Choroid plexus epithelial cell (primary cell): ENCODE measurements at regions not wholly inside any gene's neighbourhood (a gene's known extent, or its start where the extent isn't known, plus 50 kb on each side); places are given as distances from the start of the nearest gene placed in this dataset.

Source experiments
- DNase-seq: peaks from one replicate; pipeline ENCODE4 v3.0.0-alpha.2; 2010; ENCODE audit warnings: low read depth
- H3K4me3 ChIP-seq: 2 replicates; pipeline ENCODE4 v1.5.1; 2011; ENCODE audit warnings: low read depth, mild to moderate bottlenecking, control low read depth, low read length, moderate library complexity
- TF ChIP-seq, protein P1 (sequence below): conservative IDR thresholded peaks from 2 replicates; pipeline ENCODE4 v1.5.1; 2011; ENCODE audit warnings: low read depth, mild to moderate bottlenecking, control low read depth, inconsistent platforms, low read length, moderate library complexity

DNA sequence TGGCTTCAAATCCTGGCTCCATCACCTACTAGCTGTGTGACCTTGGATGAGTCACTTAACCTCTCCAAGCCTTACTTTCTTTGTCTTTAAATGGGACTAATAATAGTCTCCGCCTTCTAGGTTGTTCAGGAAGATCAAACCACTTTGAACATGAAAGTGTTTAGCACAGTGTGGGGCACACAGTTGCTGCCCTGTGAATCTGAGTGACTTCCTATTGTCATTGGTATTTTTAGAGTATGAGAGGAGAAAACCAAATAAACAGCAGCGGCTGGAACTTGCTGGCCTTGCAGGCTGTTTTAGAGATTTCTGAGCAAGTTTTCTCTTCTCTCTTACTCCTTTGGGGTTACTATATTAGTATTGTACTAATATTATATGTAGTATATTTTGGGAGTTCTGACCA lies 120.7 kb upstream of the MYL2 start:
- DNase-seq = peak; percentile 5
- TF ChIP-seq, protein P1, sequence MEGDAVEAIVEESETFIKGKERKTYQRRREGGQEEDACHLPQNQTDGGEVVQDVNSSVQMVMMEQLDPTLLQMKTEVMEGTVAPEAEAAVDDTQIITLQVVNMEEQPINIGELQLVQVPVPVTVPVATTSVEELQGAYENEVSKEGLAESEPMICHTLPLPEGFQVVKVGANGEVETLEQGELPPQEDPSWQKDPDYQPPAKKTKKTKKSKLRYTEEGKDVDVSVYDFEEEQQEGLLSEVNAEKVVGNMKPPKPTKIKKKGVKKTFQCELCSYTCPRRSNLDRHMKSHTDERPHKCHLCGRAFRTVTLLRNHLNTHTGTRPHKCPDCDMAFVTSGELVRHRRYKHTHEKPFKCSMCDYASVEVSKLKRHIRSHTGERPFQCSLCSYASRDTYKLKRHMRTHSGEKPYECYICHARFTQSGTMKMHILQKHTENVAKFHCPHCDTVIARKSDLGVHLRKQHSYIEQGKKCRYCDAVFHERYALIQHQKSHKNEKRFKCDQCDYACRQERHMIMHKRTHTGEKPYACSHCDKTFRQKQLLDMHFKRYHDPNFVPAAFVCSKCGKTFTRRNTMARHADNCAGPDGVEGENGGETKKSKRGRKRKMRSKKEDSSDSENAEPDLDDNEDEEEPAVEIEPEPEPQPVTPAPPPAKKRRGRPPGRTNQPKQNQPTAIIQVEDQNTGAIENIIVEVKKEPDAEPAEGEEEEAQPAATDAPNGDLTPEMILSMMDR = no peak
- no peak overlapping the region for H3K4me3 ChIP-seq

DNA sequence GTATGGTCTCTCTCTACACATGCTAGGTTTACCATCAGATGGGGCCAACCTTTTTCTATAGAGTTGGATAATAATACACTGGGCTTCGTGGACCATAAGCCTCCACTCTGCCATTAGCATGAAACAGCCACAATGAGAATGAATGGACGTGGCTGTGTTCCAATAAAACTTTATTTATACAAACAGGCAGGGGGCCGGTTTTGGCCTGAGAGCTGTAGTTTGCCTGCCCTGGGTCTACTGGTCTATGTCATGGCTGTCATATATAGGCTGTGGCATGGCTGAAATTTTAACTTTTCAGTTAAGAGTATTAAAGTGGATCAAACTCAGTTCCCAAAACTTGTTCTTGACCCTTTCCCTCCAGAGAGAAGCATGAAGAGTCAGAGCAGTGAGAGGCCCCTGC lies 120.3 kb upstream of the MYL2 start:
- H3K4me3 ChIP-seq = no peak overlapping the region
- DNase-seq = no peak
- TF ChIP-seq, protein P1 = no peak

DNA sequence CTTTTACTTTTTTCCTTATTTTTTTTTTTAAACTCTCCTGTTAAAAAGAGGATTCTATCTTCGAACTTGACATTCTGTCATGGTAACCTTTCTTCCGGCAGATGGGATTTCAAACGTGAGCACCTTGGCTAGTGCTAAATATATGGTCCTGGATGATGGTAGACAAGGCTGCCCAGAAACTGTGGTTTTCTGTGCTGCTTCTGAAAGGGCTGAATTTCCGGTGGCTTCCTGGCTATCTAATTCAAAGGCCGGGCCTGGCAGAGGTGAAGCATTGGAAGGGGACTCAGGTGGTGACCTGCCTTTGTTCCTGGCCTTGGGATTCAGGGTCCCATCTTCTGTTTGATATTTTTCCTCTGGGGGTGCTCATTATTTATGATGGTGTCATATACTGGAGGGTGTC lies 118.6 kb upstream of the MYL2 start:
- no peak for DNase-seq
- no peak overlapping the region for H3K4me3 ChIP-seq
- TF ChIP-seq, protein P1 = no peak

GRCh38 chr12:111038077-111038476 lies 117.7 kb upstream of the MYL2 start:
- H3K4me3 ChIP-seq = no peak overlapping the region
- TF ChIP-seq, protein P1 = no peak
- DNase-seq = no peak

GRCh38 chr12:111037047-111037446 lies 116.7 kb upstream of the MYL2 start:
- no peak for DNase-seq
- TF ChIP-seq, protein P1 = no peak

GRCh38 chr12:111035578-111036301 lies 115.4 kb upstream of the MYL2 start:
- H3K4me3 ChIP-seq = no peak overlapping the region
- TF ChIP-seq, protein P1 = no peak
- DNase-seq = no peak

More at GRCh38 chr12:111037047-111037446, 116.7 kb upstream of the MYL2 start:
- H3K4me3 ChIP-seq = no peak overlapping the region
